ENCODE measurements at regions not wholly inside any gene's neighbourhood (a gene's known extent, or its start where the extent isn't known, plus 50 kb on each side); places are given as distances from the start of the nearest gene placed in this dataset.

GRCh38 chr5:105807290-105807689 lies 1863.4 kb downstream of the EFNA5 start:
- ChIA-PET CTCF (no interaction called here), POLR2A (no interaction called here)
- no peaks in the 10 kb centered on the region for H3K27me3 Mint-ChIP-seq (ENCODE audit: insufficient read depth, unreplicated experiment)
- BruUV-seq (replicated peaks) = no TSS peak
- H3K9me3 Mint-ChIP-seq (ENCODE audit: unreplicated experiment) = peaks cover 17% of the 10 kb centered on the region
- H3K4me1 Mint-ChIP-seq (ENCODE audit: insufficient read depth, unreplicated experiment) = no peaks in the 10 kb centered on the region
- no peak overlapping the region for H3K4me3 Mint-ChIP-seq (ENCODE audit: unreplicated experiment)
- TF ChIP-seq CTCF (IDR thresholded peaks at IDR 0.05; ENCODE audit: unreplicated experiment) = no peak
- no peak for DNase-seq (ENCODE audit: unreplicated experiment)
- no peaks in the 10 kb centered on the region for H3K36me3 Mint-ChIP-seq (ENCODE audit: insufficient read depth, unreplicated experiment)
- no peak overlapping the region for H3K27ac Mint-ChIP-seq (ENCODE audit: low read depth, unreplicated experiment)
- intact Hi-C loops (cut with micrococcal nuclease) = no loop called here

- no peak for DNase-seq (ENCODE audit: unreplicated experiment)
- no peaks in the 10 kb centered on the region for H3K27me3 Mint-ChIP-seq (ENCODE audit: insufficient read depth, unreplicated experiment)
- no peak overlapping the region for H3K27ac Mint-ChIP-seq (ENCODE audit: low read depth, unreplicated experiment)
- intact Hi-C loops (cut with micrococcal nuclease) = no loop called here
- TF ChIP-seq CTCF (IDR thresholded peaks at IDR 0.05; ENCODE audit: unreplicated experiment) = no peak
- H3K4me3 Mint-ChIP-seq (ENCODE audit: unreplicated experiment) = no peak overlapping the region
- no peaks in the 10 kb centered on the region for H3K36me3 Mint-ChIP-seq (ENCODE audit: insufficient read depth, unreplicated experiment)
- ChIA-PET POLR2A (no interaction called here), CTCF (no interaction called here)
- BruUV-seq (replicated peaks) = no TSS peak
- peaks cover 17% of the 10 kb centered on the region for H3K9me3 Mint-ChIP-seq (ENCODE audit: unreplicated experiment)
- no peaks in the 10 kb centered on the region for H3K4me1 Mint-ChIP-seq (ENCODE audit: insufficient read depth, unreplicated experiment)
These were observed 1864.1 kb downstream of the EFNA5 start for GRCh38 chr5:105806596-105806995.

GRCh38 chr5:105803431-105803830 lies 1867.3 kb downstream of the EFNA5 start:
- H3K4me1 Mint-ChIP-seq (ENCODE audit: insufficient read depth, unreplicated experiment) = no peaks in the 10 kb centered on the region
- peaks cover 10% of the 10 kb centered on the region for H3K9me3 Mint-ChIP-seq (ENCODE audit: unreplicated experiment)
- no TSS peak for BruUV-seq (replicated peaks)
- intact Hi-C loops (cut with micrococcal nuclease) = no loop called here
- H3K4me3 Mint-ChIP-seq (ENCODE audit: unreplicated experiment) = no peak overlapping the region
- H3K27me3 Mint-ChIP-seq (ENCODE audit: insufficient read depth, unreplicated experiment) = no peaks in the 10 kb centered on the region
- H3K27ac Mint-ChIP-seq (ENCODE audit: low read depth, unreplicated experiment) = no peak overlapping the region
- no peak for TF ChIP-seq CTCF (IDR thresholded peaks at IDR 0.05; ENCODE audit: unreplicated experiment)
- H3K36me3 Mint-ChIP-seq (ENCODE audit: insufficient read depth, unreplicated experiment) = no peaks in the 10 kb centered on the region
- DNase-seq (ENCODE audit: unreplicated experiment) = no peak
- ChIA-PET POLR2A (no interaction called here), CTCF (interaction anchor here (0.6 to 1.3 kb wide), 2 partner anchors 8 to 132 kb away, joined by 3 read pairs; no protein-coding TSS in a partner anchor)

- ChIA-PET POLR2A (no interaction called here), CTCF (interaction anchor here (0.5 kb wide), 1 partner anchor 724 kb away, joined by 5 read pairs; no protein-coding TSS in a partner anchor)
- intact Hi-C loops (cut with micrococcal nuclease) = no loop called here
- Mint-ChIP-seq H3K27ac (ENCODE audit: low read depth, unreplicated experiment) (no peak overlapping the region), H3K4me3 (ENCODE audit: unreplicated experiment) (no peak overlapping the region), H3K27me3 (ENCODE audit: insufficient read depth, unreplicated experiment) (no peaks in the 10 kb centered on the region), H3K4me1 (ENCODE audit: insufficient read depth, unreplicated experiment) (no peaks in the 10 kb centered on the region), H3K36me3 (ENCODE audit: insufficient read depth, unreplicated experiment) (no peaks in the 10 kb centered on the region), H3K9me3 (ENCODE audit: unreplicated experiment) (no peaks in the 10 kb centered on the region)
- DNase-seq (ENCODE audit: unreplicated experiment) = no peak
- TF ChIP-seq CTCF (IDR thresholded peaks at IDR 0.05; ENCODE audit: unreplicated experiment) = no peak
- BruUV-seq (replicated peaks) = no TSS peak
These were observed 1876.2 kb downstream of the EFNA5 start for GRCh38 chr5:105794578-105794977.

Measured in MCF 10A (cell line).